Calu3 (cell line): ENCODE measurements at regions not wholly inside any gene's neighbourhood (a gene's known extent, or its start where the extent isn't known, plus 50 kb on each side); places are given as distances from the start of the nearest gene placed in this dataset.

Experiments used
- BruUV-seq: library from RNA; stranded (reverse); fragments of 400-500 nt; replicated peaks from 2 replicates; lab custom pipeline; 2021; lab: Mats Ljungman, UMichigan
- CTCF ChIA-PET: fragments of 300-600 bp; sonication (Branson Sonifier 250); formaldehyde crosslinking; loops from one replicate; lab custom pipeline; 2022; ENCODE audit warnings: antibody characterized with exemption; lab: Charles Lee
- DNase-seq: peaks from one replicate; pipeline ENCODE4 v3.0.0; 2022
- H3K27ac Mint-ChIP-seq: one replicate; pipeline ENCODE4 v1.8.0; 2022; ENCODE audit warnings: mixed read lengths; ENCODE audit not compliant: unreplicated experiment
- H3K27me3 Mint-ChIP-seq: one replicate; pipeline ENCODE4 v1.8.0; 2022; ENCODE audit warnings: mixed read lengths; ENCODE audit not compliant: unreplicated experiment
- H3K36me3 Mint-ChIP-seq: one replicate; pipeline ENCODE4 v1.8.0; 2022; ENCODE audit warnings: mild to moderate bottlenecking, moderate library complexity, mixed read lengths; ENCODE audit not compliant: insufficient read depth, unreplicated experiment
- H3K4me1 Mint-ChIP-seq: one replicate; pipeline ENCODE4 v1.8.0; 2022; ENCODE audit warnings: mild to moderate bottlenecking, low read depth, mixed read lengths; ENCODE audit not compliant: unreplicated experiment
- H3K4me3 Mint-ChIP-seq: one replicate; pipeline ENCODE4 v1.8.0; 2022; ENCODE audit warnings: mild to moderate bottlenecking, low read depth, moderate library complexity, mixed read lengths; ENCODE audit not compliant: unreplicated experiment
- H3K9me3 Mint-ChIP-seq: one replicate; pipeline ENCODE4 v1.8.0; 2022; ENCODE audit warnings: low read depth, mixed read lengths; ENCODE audit not compliant: unreplicated experiment
- intact Hi-C: fragments of 100-400 bp; cut with micrococcal nuclease; formaldehyde crosslinking; loops from one replicate; pipeline ENCODE4 v1.10.0; 2022; ENCODE audit not compliant: unreplicated experiment
- TF ChIP-seq, protein P1 (sequence below): fragments of 200-600 bp; IDR thresholded peaks from one replicate; pipeline ENCODE4 v1.8.0; 2022; ENCODE audit warnings: antibody characterized with exemption; ENCODE audit not compliant: unreplicated experiment

DNA sequence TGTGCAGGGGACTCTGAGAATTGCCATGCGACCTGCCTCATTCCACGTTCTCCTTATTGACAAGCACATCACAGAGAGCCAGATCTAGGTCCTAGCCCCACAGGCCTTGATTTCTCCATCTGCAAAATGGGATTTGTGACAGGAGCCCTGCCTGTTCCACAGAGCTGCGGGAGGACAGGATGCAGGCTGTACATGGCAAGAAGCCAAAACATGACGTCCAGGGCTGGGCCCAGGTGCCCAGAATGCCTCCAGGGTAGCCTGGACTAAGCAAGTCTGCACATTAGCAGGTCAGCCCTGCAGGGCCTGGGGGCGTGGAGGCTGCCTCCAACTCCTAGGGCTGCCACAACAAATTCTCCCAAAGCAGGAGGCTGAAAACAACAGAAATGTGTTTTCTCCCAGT, 235.7 kb upstream of the SDK2 start:
- H3K36me3 Mint-ChIP-seq: no peaks in the 10 kb centered on the region
- H3K27ac Mint-ChIP-seq: no peak overlapping the region
- BruUV-seq: no TSS peak
- no peaks in the 10 kb centered on the region for H3K4me1 Mint-ChIP-seq
- H3K4me3 Mint-ChIP-seq: no peak overlapping the region
- CTCF ChIA-PET: no interaction called here
- peaks cover 82% of the 10 kb centered on the region for H3K27me3 Mint-ChIP-seq
- DNase-seq: no peak
- H3K9me3 Mint-ChIP-seq: no peaks in the 10 kb centered on the region
- TF ChIP-seq, protein P1, sequence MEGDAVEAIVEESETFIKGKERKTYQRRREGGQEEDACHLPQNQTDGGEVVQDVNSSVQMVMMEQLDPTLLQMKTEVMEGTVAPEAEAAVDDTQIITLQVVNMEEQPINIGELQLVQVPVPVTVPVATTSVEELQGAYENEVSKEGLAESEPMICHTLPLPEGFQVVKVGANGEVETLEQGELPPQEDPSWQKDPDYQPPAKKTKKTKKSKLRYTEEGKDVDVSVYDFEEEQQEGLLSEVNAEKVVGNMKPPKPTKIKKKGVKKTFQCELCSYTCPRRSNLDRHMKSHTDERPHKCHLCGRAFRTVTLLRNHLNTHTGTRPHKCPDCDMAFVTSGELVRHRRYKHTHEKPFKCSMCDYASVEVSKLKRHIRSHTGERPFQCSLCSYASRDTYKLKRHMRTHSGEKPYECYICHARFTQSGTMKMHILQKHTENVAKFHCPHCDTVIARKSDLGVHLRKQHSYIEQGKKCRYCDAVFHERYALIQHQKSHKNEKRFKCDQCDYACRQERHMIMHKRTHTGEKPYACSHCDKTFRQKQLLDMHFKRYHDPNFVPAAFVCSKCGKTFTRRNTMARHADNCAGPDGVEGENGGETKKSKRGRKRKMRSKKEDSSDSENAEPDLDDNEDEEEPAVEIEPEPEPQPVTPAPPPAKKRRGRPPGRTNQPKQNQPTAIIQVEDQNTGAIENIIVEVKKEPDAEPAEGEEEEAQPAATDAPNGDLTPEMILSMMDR: no peak
- intact Hi-C loops: no loop called here

DNA sequence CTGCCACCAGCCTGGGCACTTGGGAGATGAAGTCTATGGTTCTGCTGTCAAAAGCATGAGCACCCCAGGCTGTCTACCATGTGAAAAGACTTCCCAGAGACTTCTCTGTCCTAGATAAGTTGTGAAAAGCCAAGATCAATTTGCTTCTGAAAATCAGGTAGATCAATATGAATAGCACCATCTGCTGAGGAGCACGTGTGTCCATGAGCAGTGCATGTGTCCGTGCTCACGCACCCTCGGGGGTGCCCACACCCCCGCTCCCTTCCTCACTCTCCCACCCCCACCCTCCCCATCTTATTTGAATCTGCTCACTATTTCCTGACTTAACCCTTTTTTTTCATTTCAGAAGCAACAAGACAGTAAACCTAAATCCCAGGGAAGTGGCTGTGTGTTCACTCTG, 238.3 kb upstream of the SDK2 start:
- no peak for DNase-seq
- no TSS peak for BruUV-seq
- peaks cover 90% of the 10 kb centered on the region for H3K27me3 Mint-ChIP-seq

DNA sequence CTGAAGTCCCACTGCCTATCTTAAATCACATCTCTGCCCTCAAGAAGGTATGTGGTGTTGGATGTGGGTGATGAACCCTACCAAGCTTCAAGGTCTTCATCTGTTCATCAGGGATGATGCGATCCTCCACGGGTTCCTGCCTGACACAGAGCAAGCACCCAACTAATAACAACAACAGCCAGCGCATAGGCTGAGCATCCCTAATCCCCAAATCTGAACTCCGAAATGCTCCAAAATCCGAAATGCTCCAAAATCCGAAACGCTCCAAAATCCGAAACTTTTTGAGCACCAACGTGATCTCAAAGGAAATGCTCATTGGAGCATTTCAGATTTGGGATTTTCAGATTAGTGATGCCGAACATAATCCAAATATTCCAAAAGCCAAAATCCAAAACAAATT, 238.9 kb upstream of the SDK2 start:
- intact Hi-C loops: no loop called here
- H3K36me3 Mint-ChIP-seq: no peaks in the 10 kb centered on the region
- no TSS peak for BruUV-seq
- no peaks in the 10 kb centered on the region for H3K4me1 Mint-ChIP-seq
- no peaks in the 10 kb centered on the region for H3K9me3 Mint-ChIP-seq
- no peak overlapping the region for H3K27ac Mint-ChIP-seq
- CTCF ChIA-PET: no interaction called here
- DNase-seq: no peak
- TF ChIP-seq, protein P1: no peak
- H3K27me3 Mint-ChIP-seq: peaks cover 90% of the 10 kb centered on the region
- H3K4me3 Mint-ChIP-seq: no peak overlapping the region

More for the DNA sequence above, 238.3 kb upstream of the SDK2 start:
- Mint-ChIP-seq H3K4me1 (no peaks in the 10 kb centered on the region), H3K9me3 (no peaks in the 10 kb centered on the region), H3K36me3 (no peaks in the 10 kb centered on the region), H3K27ac (no peak overlapping the region), H3K4me3 (no peak overlapping the region)
- CTCF ChIA-PET: no interaction called here
- intact Hi-C loops: no loop called here
- TF ChIP-seq, protein P1: no peak

DNA sequence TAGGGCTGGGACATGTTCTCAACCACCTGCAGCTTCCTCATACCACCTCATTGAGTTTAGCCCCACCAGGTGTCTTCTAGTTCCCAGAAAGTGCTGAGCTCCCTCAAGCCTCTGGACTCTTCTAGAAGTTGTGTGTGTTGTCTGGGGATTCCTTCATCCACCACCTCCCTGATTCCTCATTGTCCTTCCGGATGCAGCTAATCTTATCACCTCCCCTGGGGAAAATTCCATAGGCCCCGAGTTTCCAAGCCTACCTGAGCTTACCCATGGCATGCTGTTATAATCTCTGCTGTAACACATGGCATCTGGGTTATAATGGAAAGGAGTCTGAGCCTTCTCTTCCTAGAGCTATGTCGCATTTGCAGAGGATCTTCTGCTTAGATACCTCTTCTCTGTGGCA, 243.5 kb upstream of the SDK2 start:
- Mint-ChIP-seq H3K27me3 (peaks cover 83% of the 10 kb centered on the region), H3K4me3 (no peak overlapping the region), H3K36me3 (no peaks in the 10 kb centered on the region), H3K9me3 (no peaks in the 10 kb centered on the region), H3K27ac (no peak overlapping the region), H3K4me1 (no peaks in the 10 kb centered on the region)
- TF ChIP-seq, protein P1: no peak
- BruUV-seq: no TSS peak
- intact Hi-C loops: no loop called here
- CTCF ChIA-PET: no interaction called here
- DNase-seq: no peak

DNA sequence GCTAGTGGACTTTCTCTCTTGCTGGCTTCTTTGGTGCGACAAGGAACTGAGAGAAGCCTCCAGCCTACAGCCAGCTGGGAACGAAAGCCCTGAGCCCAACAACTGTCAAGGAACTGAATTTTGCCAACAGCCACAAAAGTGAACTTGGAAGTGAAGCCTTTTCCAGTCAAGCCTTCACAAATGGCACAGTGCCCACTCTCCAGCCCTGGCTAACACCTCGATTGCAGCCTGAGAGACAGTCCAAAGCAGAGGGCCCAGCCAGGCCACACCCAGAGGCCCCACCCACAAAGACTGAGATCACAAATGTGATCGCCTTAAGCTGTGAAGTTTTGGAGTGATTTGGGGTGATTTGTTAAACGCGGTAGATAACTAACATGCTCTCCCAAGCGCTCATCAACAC, 244.6 kb upstream of the SDK2 start:
- Mint-ChIP-seq H3K4me3 (no peak overlapping the region), H3K27me3 (peaks cover 89% of the 10 kb centered on the region), H3K36me3 (no peaks in the 10 kb centered on the region), H3K27ac (no peak overlapping the region), H3K9me3 (no peaks in the 10 kb centered on the region), H3K4me1 (no peaks in the 10 kb centered on the region)
- intact Hi-C loops: no loop called here
- no TSS peak for BruUV-seq
- CTCF ChIA-PET: no interaction called here
- TF ChIP-seq, protein P1: no peak
- DNase-seq: no peak
